ENCODE measurements at regions not wholly inside any gene's neighbourhood (a gene's known extent, or its start where the extent isn't known, plus 50 kb on each side); places are given as distances from the start of the nearest gene placed in this dataset.

GRCh38 chr3:3340526-3340925 lies 161.0 kb upstream of the CRBN start:
- Histone ChIP-seq H3K4me3 (ENCODE audit: extremely low read depth in 1 of 4, insufficient read depth in 2 of 4, low read depth in 3 of 4, low read length in 4 of 4) (no peak overlapping the region), H4K20me1 (replicated peaks in 1 of 2; ENCODE audit: control insufficient read depth in 1 of 2, insufficient read depth in 2 of 2, low read length in 2 of 2) (no peaks in the 10 kb centered on the region), H3K23me2 (ENCODE audit: low read depth, low read length) (0 out of 2 replicates have a peak, but pooled peaks cover 2% of the 10 kb centered on the region), H3K18ac (ENCODE audit: extremely low read depth, low read length) (no peak overlapping the region), H2BK20ac (ENCODE audit: low read length) (no peak overlapping the region), H3K14ac (ENCODE audit: insufficient read length) (no peak overlapping the region), H4K91ac (replicated peaks; ENCODE audit: insufficient read length, low read length) (no peak overlapping the region), H3K56ac (replicated peaks; ENCODE audit: insufficient read length, low read depth, low read length) (no peak overlapping the region), H2AFZ (ENCODE audit: low read length) (no peak overlapping the region), H3K79me2 (ENCODE audit: control insufficient read depth in 1 of 2, insufficient read depth in 2 of 2, low read length in 2 of 2) (no peaks in the 10 kb centered on the region), H3K4me2 (ENCODE audit: insufficient read depth in 1 of 2, low read depth in 2 of 2, low read length in 2 of 2) (no peak overlapping the region), H3K9ac (replicated peaks in 1 of 4; ENCODE audit: extremely low read depth in 1 of 4, low read depth in 3 of 4, low read length in 3 of 4) (no peak overlapping the region), H3K36me3 (ENCODE audit: control insufficient read depth in 2 of 4, insufficient read depth in 4 of 4, low read length in 3 of 4) (no peaks in the 10 kb centered on the region), H4K8ac (ENCODE audit: extremely low read depth, insufficient read depth, low read length) (no peak overlapping the region), H3K4ac (replicated peaks; ENCODE audit: insufficient read length, low read depth, low read length) (no peak overlapping the region), H3K27me3 (replicated peaks in 1 of 4; ENCODE audit: control insufficient read depth in 3 of 4, extremely low read depth in 1 of 4, insufficient read depth in 3 of 4, low read length in 3 of 4) (no peaks in the 10 kb centered on the region), H3K79me1 (ENCODE audit: low read depth, low read length) (no peaks in the 10 kb centered on the region), H2BK12ac (ENCODE audit: low read depth, low read length) (no peak overlapping the region), H3K27ac (ENCODE audit: low read depth, low read length) (no peak overlapping the region), H2BK5ac (ENCODE audit: low read depth, low read length) (no peak overlapping the region), H2BK15ac (ENCODE audit: low read length) (no peak overlapping the region), H4K5ac (ENCODE audit: insufficient read length, low read depth, low read length) (no peak overlapping the region), H3K9me3 (ENCODE audit: insufficient read depth in 2 of 2, low read depth in 1 of 2, low read length in 1 of 2) (no peaks in the 10 kb centered on the region), H3K4me1 (replicated peaks in 1 of 4; ENCODE audit: control insufficient read depth in 3 of 4, insufficient read depth in 4 of 4, low read length in 3 of 4) (peaks cover 1 to 8% (median 5%) of the 10 kb centered on the region in 4 experiments; a peak in 3 of 7 replicates), H2BK120ac (replicated peaks; ENCODE audit: low read depth, low read length) (no peak overlapping the region), H2AK5ac (ENCODE audit: low read depth, low read length) (no peak overlapping the region), H3K23ac (ENCODE audit: insufficient read length) (no peak overlapping the region)
- FAIRE-seq: no peak
- ChIA-PET CTCF (ENCODE audit: partially characterized antibody) (no interaction called here), POLR2A (ENCODE audit: partially characterized antibody) (no interaction called here)
- 92% methylated on average over 4 of the region's 4 CpGs; no CpG with 5 or more reads in 1 of the 2 experiments for WGBS, 2 experiments (ENCODE audit: extremely low coverage in 1 of 2, insufficient coverage in 1 of 2, insufficient read length in 1 of 2, insufficient replicate concordance in 2 of 2, low coverage in 1 of 2, low lambda C conversion rate in 2 of 2, missing lambda C conversion rate in 1 of 2)
- TF ChIP-seq ASH2L (IDR thresholded peaks at IDR 0.05; ENCODE audit: low read length) (no peak), TCF12 (IDR thresholded peaks at IDR 0.05; ENCODE audit: low read depth, low read length) (no peak), NRF1 (IDR thresholded peaks at IDR 0.05; ENCODE audit: low read depth, low read length) (no peak), CBX5 (IDR thresholded peaks at IDR 0.05; ENCODE audit: low read depth, low read length) (no peak), RAD21 (IDR thresholded peaks at IDR 0.05 in 1 of 2, conservative IDR thresholded peaks at IDR 0.05 in 1 of 2; ENCODE audit: low read depth in 2 of 2, low read length in 2 of 2) (no peak), POLR2AphosphoS5 (IDR thresholded peaks at IDR 0.05; ENCODE audit: low read depth, low read length) (no peak), TAF1 (IDR thresholded peaks at IDR 0.05; ENCODE audit: low read depth, low read length) (no peak)
- TF ChIP-seq, protein P1, sequence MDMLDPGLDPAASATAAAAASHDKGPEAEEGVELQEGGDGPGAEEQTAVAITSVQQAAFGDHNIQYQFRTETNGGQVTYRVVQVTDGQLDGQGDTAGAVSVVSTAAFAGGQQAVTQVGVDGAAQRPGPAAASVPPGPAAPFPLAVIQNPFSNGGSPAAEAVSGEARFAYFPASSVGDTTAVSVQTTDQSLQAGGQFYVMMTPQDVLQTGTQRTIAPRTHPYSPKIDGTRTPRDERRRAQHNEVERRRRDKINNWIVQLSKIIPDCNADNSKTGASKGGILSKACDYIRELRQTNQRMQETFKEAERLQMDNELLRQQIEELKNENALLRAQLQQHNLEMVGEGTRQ (IDR thresholded peaks at IDR 0.05; ENCODE audit: low read length): no peak
- DNase-seq (ENCODE audit: low read depth in 1 of 2, low spot score in 2 of 2): no peak

Data from H1 (cell line).